ENCODE measurements at regions not wholly inside any gene's neighbourhood (a gene's known extent, or its start where the extent isn't known, plus 50 kb on each side); places are given as distances from the start of the nearest gene placed in this dataset.

- TF ChIP-seq CTCF (IDR thresholded peaks at IDR 0.05; ENCODE audit: extremely low read depth in 1 of 2, insufficient read depth in 1 of 2, low read depth in 1 of 2, low read length in 2 of 2) (no peak), JUN (IDR thresholded peaks at IDR 0.05; ENCODE audit: borderline replicate concordance, insufficient read depth, insufficient read length, low read depth) (no peak), POLR2A (IDR thresholded peaks at IDR 0.05; ENCODE audit: low read depth, low read length) (no peak), EZH2 (IDR thresholded peaks at IDR 0.05; ENCODE audit: borderline replicate concordance, low read depth, low read length, severe bottlenecking) (no peak), POLR2AphosphoS5 (IDR thresholded peaks at IDR 0.05; ENCODE audit: insufficient read depth, low read depth, low read length) (no peak), MAX (IDR thresholded peaks at IDR 0.05; ENCODE audit: insufficient read depth, insufficient read length) (no peak), GATA2 (IDR thresholded peaks at IDR 0.05; ENCODE audit: insufficient read depth, insufficient read length, low read depth, low read length) (no peak)
Measured at GRCh38 chr9:29800821-29801220, 2227.5 kb upstream of the C9orf72 start.
